B cell (primary cell): ENCODE measurements at regions not wholly inside any gene's neighbourhood (a gene's known extent, or its start where the extent isn't known, plus 50 kb on each side); places are given as distances from the start of the nearest gene placed in this dataset.

Experiments used
- ATAC-seq: fragments of 200-7000 bp; cut with Tn5 transposase; one replicate; pipeline ENCODE4 v1.10.0; 2021; ENCODE audit warnings: low read depth, mild to moderate bottlenecking, moderate number of reproducible peaks, moderate library complexity
- CTCF ChIA-PET: fragments of 350-600 bp; sonication (Branson Sonifier 250); formaldehyde crosslinking; loops from one replicate; lab custom pipeline; 2021; ENCODE audit warnings: antibody characterized with exemption, inconsistent platforms; lab: Charles Lee
- POLR2A ChIA-PET: fragments of 350-600 bp; sonication (Branson Sonifier 250); formaldehyde crosslinking; loops from one replicate; lab custom pipeline; 2021; ENCODE audit warnings: antibody characterized with exemption; lab: Charles Lee
- DNase-seq: peaks from one replicate; pipeline ENCODE4 v3.0.0; 2013
- H2AFZ ChIP-seq: 2 replicates; pipeline ENCODE4 v1.6.1; 2012; ENCODE audit warnings: mild to moderate bottlenecking, low read depth, low read length; ENCODE audit not compliant: insufficient read depth, poor library complexity, severe bottlenecking
- H3K27ac ChIP-seq, 2 donors: 1 replicate in 1 of 2; 2 replicates in 1 of 2; pipeline ENCODE4 v1.5.1; 2012 to 2013; ENCODE audit warnings: low read length in 2 of 2, mild to moderate bottlenecking in 2 of 2, moderate library complexity in 1 of 2
- H3K27me3 ChIP-seq, 4 experiments: fragments of 200-600 bp in 1 of 4; sonication (generic) in 1 of 4; replicated peaks in 1 of 4; 1 replicate in 2 of 4; 2 replicates in 2 of 4; pipeline versions ENCODE4 v1.6.1 to v1.7.0; 2013 to 2016; ENCODE audit warnings: low read length in 3 of 4, mild to moderate bottlenecking in 2 of 4, mixed read lengths in 1 of 4, moderate library complexity in 1 of 4; ENCODE audit not compliant: insufficient read depth in 4 of 4, control insufficient read depth in 3 of 4; ENCODE audit errors: control extremely low read depth in 1 of 4
- H3K36me3 ChIP-seq, 2 experiments: replicated peaks in 1 of 2; 1 replicate in 1 of 2; 2 replicates in 1 of 2; pipeline versions ENCODE4 v1.6.1 to v1.7.1; 2013; ENCODE audit warnings: low read length in 1 of 2; ENCODE audit not compliant: insufficient read depth in 2 of 2, control insufficient read depth in 1 of 2; ENCODE audit errors: control extremely low read depth in 1 of 2, extremely low read depth in 1 of 2
- H3K4me1 ChIP-seq, 2 donors: fragments of 200-600 bp in 1 of 2; sonication (generic) in 1 of 2; 1 replicate in 1 of 2; 2 replicates in 1 of 2; pipeline versions ENCODE4 v1.5.1 to v1.6.1; 2013 to 2017; ENCODE audit warnings: low read length in 2 of 2; ENCODE audit not compliant: control insufficient read depth in 2 of 2, insufficient read depth in 2 of 2
- H3K4me2 ChIP-seq: replicated peaks from 2 replicates; pipeline ENCODE3; 2012; ENCODE audit warnings: mild to moderate bottlenecking, low read depth, low read length; ENCODE audit not compliant: poor library complexity, severe bottlenecking
- H3K4me3 ChIP-seq, 5 experiments: fragments of 200-600 bp in 1 of 5; sonication (generic) in 1 of 5; 1 replicate in 3 of 5; 2 replicates in 2 of 5; pipeline versions ENCODE4 v1.5.1 to v1.7.0; 2011 to 2016; ENCODE audit warnings: low read length in 4 of 5, mild to moderate bottlenecking in 4 of 5, low read depth in 2 of 5, control low read depth in 1 of 5, moderate library complexity in 1 of 5; ENCODE audit not compliant: insufficient read depth in 1 of 5; ENCODE audit errors: control extremely low read depth in 1 of 5, extremely low read depth in 1 of 5
- H3K79me2 ChIP-seq: fragments of 200-600 bp; sonication (generic); one replicate; pipeline ENCODE4 v1.6.0; 2016; ENCODE audit warnings: low read length; ENCODE audit not compliant: control insufficient read depth, insufficient read depth
- H3K9ac ChIP-seq: fragments of 200-600 bp; sonication (generic); 2 replicates; pipeline ENCODE4 v1.6.1; 2017; ENCODE audit warnings: mild to moderate bottlenecking, low read length, moderate library complexity
- H3K9me3 ChIP-seq, 3 donors: one replicate each; pipeline versions ENCODE4 v1.6.1 to v1.7.1; 2013; ENCODE audit warnings: low read length in 2 of 3; ENCODE audit not compliant: control insufficient read depth in 2 of 3, insufficient read depth in 1 of 3; ENCODE audit errors: control extremely low read depth in 1 of 3
- H4K20me1 ChIP-seq: 2 replicates; pipeline ENCODE4 v1.6.0; 2012; ENCODE audit warnings: mild to moderate bottlenecking, low read length; ENCODE audit not compliant: insufficient read depth, control insufficient read depth, poor library complexity, severe bottlenecking
- H3K27ac Mint-ChIP-seq: one replicate; pipeline ENCODE4 v1.8.0; 2021; ENCODE audit warnings: mixed read lengths
- H3K27me3 Mint-ChIP-seq: one replicate; pipeline ENCODE4 v1.8.0; 2021; ENCODE audit warnings: mixed read lengths
- H3K4me1 Mint-ChIP-seq: one replicate; pipeline ENCODE4 v1.8.0; 2021; ENCODE audit warnings: mixed read lengths
- H3K4me3 Mint-ChIP-seq: one replicate; pipeline ENCODE4 v1.8.0; 2021; ENCODE audit warnings: mixed read lengths
- H3K9me3 Mint-ChIP-seq: one replicate; pipeline ENCODE4 v1.8.0; 2022; ENCODE audit warnings: mixed read lengths; ENCODE audit not compliant: insufficient read depth
- CTCF ChIP-seq: fragments of 200-600 bp; IDR thresholded peaks from one replicate; pipeline ENCODE4 v1.8.0; 2022; ENCODE audit warnings: antibody characterized with exemption, mild to moderate bottlenecking
- EZH2 ChIP-seq: IDR thresholded peaks from 2 replicates; pipeline ENCODE4 v1.6.1; 2012; ENCODE audit warnings: borderline replicate concordance, low read depth, mild to moderate bottlenecking, moderate library complexity, low read length; ENCODE audit not compliant: insufficient read depth, poor library complexity, severe bottlenecking
- WGBS: methylation state at CpG from one replicate; pipeline ENCODE4 v1.1.5; 2013; ENCODE audit warnings: missing lambda C conversion rate; ENCODE audit not compliant: insufficient coverage; 5-methylcytosine and 5-hydroxymethylcytosine counted together
- intact Hi-C: fragments of 100-400 bp; cut with micrococcal nuclease; formaldehyde crosslinking; loops from one replicate; pipeline ENCODE4 v1.10.0; 2022

GRCh38 chr6:113184291-113184690 lies 672.9 kb upstream of the MARCKS start:
- TF ChIP-seq CTCF (no peak), EZH2 (no peak)
- no peak overlapping the region for H3K27ac Mint-ChIP-seq
- Histone ChIP-seq H3K4me1 (no peaks in the 10 kb centered on the region), H3K4me2 (no peak overlapping the region), H3K36me3 (no peaks in the 10 kb centered on the region), H3K4me3 (no peak overlapping the region), H4K20me1 (no peaks in the 10 kb centered on the region), H2AFZ (no peak overlapping the region), H3K27me3 (no peaks in the 10 kb centered on the region), H3K27ac (no peak overlapping the region), H3K79me2 (no peaks in the 10 kb centered on the region), H3K9me3 (no peaks in the 10 kb centered on the region), H3K9ac (no peak overlapping the region)
- ChIA-PET POLR2A (no interaction called here), CTCF (no interaction called here)
- ATAC-seq, result no peak
- H3K27me3 Mint-ChIP-seq, result peaks cover 3% of the 10 kb centered on the region
- no peaks in the 10 kb centered on the region for H3K9me3 Mint-ChIP-seq
- intact Hi-C loops, result no loop called here
- DNase-seq, result no peak
- H3K4me3 Mint-ChIP-seq, result no peak overlapping the region
- no CpG with 5 or more reads among the region's 3 CpGs for WGBS
- no peaks in the 10 kb centered on the region for H3K4me1 Mint-ChIP-seq

GRCh38 chr6:113184736-113185135 lies 672.4 kb upstream of the MARCKS start:
- Mint-ChIP-seq H3K27me3 (peaks cover 3% of the 10 kb centered on the region), H3K4me1 (no peaks in the 10 kb centered on the region), H3K27ac (no peak overlapping the region), H3K9me3 (no peaks in the 10 kb centered on the region), H3K4me3 (no peak overlapping the region)
- Histone ChIP-seq H3K4me3 (no peak overlapping the region), H3K79me2 (no peaks in the 10 kb centered on the region), H3K9ac (no peak overlapping the region), H3K36me3 (no peaks in the 10 kb centered on the region), H3K27me3 (no peaks in the 10 kb centered on the region), H3K27ac (no peak overlapping the region), H2AFZ (no peak overlapping the region), H3K4me1 (no peaks in the 10 kb centered on the region), H4K20me1 (no peaks in the 10 kb centered on the region), H3K4me2 (no peak overlapping the region), H3K9me3 (no peaks in the 10 kb centered on the region)
- 100% methylated on average over 1 of the region's 2 CpGs for whole genome bisulfite sequencing
- TF ChIP-seq EZH2 (no peak), CTCF (no peak)
- intact Hi-C loops, result no loop called here
- ATAC-seq, result no peak
- no peak for DNase-seq
- ChIA-PET CTCF (no interaction called here), POLR2A (no interaction called here)
